ENCODE measurements at regions not wholly inside any gene's neighbourhood (a gene's known extent, or its start where the extent isn't known, plus 50 kb on each side); places are given as distances from the start of the nearest gene placed in this dataset.
"Not testable (repeated sequence)": the region's sequence is repeated elsewhere in the genome, so short reads cannot be mapped to it uniquely, and the experiment has no call there.

- TF ChIP-seq, protein P1, sequence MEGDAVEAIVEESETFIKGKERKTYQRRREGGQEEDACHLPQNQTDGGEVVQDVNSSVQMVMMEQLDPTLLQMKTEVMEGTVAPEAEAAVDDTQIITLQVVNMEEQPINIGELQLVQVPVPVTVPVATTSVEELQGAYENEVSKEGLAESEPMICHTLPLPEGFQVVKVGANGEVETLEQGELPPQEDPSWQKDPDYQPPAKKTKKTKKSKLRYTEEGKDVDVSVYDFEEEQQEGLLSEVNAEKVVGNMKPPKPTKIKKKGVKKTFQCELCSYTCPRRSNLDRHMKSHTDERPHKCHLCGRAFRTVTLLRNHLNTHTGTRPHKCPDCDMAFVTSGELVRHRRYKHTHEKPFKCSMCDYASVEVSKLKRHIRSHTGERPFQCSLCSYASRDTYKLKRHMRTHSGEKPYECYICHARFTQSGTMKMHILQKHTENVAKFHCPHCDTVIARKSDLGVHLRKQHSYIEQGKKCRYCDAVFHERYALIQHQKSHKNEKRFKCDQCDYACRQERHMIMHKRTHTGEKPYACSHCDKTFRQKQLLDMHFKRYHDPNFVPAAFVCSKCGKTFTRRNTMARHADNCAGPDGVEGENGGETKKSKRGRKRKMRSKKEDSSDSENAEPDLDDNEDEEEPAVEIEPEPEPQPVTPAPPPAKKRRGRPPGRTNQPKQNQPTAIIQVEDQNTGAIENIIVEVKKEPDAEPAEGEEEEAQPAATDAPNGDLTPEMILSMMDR (conservative IDR thresholded peaks at IDR 0.05; ENCODE audit: low read depth, low read length) = no peak
These were observed 453.1 kb upstream of the RGMB start for GRCh38 chr5:98320343-98320742.

DNA sequence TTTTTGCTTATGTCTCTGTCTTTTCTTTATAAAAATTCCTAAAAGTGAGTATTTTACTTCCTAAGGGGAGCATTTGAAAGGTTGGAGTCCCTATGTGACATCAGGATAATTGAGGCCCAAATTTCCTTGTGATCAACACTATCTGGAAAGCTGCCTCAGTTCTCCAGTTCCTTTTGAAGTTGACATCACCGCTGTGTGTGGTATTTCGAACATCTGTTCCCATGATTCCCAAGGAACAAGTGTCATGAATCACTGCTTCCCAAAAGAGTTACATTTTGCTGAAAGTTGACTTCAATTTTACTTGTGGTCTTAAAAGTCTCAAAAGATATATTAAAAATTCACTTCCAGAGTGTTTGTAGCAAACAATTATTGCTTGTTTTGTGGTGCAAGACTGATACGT lies 452.1 kb upstream of the RGMB start:
- TF ChIP-seq, protein P1 (conservative IDR thresholded peaks at IDR 0.05; ENCODE audit: low read depth, low read length) = no peak
- H3K4me3 ChIP-seq (ENCODE audit: low read length) = no peak overlapping the region
- no peak for DNase-seq (ENCODE audit: low read depth)

More at GRCh38 chr5:98320343-98320742, 453.1 kb upstream of the RGMB start:
- no peak for DNase-seq (ENCODE audit: low read depth)
- H3K4me3 ChIP-seq (ENCODE audit: low read length) = no peak overlapping the region

DNA sequence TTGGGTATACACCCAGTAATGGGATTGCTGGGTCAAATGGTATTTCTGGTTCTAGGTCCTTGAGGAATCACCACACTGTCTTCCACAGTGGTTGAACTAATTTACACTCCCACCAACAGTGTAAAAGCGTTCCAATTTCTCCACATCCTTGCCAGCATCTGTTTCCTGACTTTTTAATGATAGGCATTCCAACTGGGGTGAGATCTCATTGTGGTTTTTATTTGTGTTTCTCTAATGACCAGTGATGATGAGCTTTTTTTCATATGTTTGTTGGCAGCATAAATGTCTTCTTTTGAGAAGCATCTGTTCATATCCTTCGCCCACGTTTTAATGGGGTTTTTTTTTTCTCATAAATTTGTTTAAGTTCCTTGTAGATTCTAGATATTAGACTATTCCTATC lies 448.3 kb upstream of the RGMB start:
- not testable (repeated sequence) for DNase-seq (ENCODE audit: low read depth); H3K4me3 ChIP-seq (ENCODE audit: low read length)

- DNase-seq (ENCODE audit: low read depth) = no peak
- TF ChIP-seq, protein P1 (conservative IDR thresholded peaks at IDR 0.05; ENCODE audit: low read depth, low read length) = no peak
- H3K4me3 ChIP-seq (ENCODE audit: low read length) = no peak overlapping the region
These were observed 445.4 kb upstream of the RGMB start for GRCh38 chr5:98328015-98328414.

GRCh38 chr5:98330871-98331270 lies 442.6 kb upstream of the RGMB start:
- H3K4me3 ChIP-seq (ENCODE audit: low read length) = no peak overlapping the region
- DNase-seq (ENCODE audit: low read depth) = no peak
- TF ChIP-seq, protein P1 (conservative IDR thresholded peaks at IDR 0.05; ENCODE audit: low read depth, low read length) = no peak

GRCh38 chr5:98333921-98334320 lies 439.5 kb upstream of the RGMB start:
- TF ChIP-seq, protein P1 (conservative IDR thresholded peaks at IDR 0.05; ENCODE audit: low read depth, low read length) = no peak
- no peak for DNase-seq (ENCODE audit: low read depth)
- H3K4me3 ChIP-seq (ENCODE audit: low read length) = no peak overlapping the region

GRCh38 chr5:98334946-98335345 lies 438.5 kb upstream of the RGMB start:
- DNase-seq (ENCODE audit: low read depth) = no peak
- H3K4me3 ChIP-seq (ENCODE audit: low read length) = no peak overlapping the region
- TF ChIP-seq, protein P1 (conservative IDR thresholded peaks at IDR 0.05; ENCODE audit: low read depth, low read length) = no peak

Measured in retinal pigment epithelial cell (primary cell).